Adrenal gland (tissue), 9 donors: ENCODE measurements at regions not wholly inside any gene's neighbourhood (a gene's known extent, or its start where the extent isn't known, plus 50 kb on each side); places are given as distances from the start of the nearest gene placed in this dataset.

ENCODE experiments used
- DNase-seq, 7 donors: peaks; one replicate each; pipeline ENCODE4 v3.0.0-alpha.2; 2019 to 2020
- H3K27ac ChIP-seq, 5 donors: fragments of 200-600 bp; sonication (generic) in 4 of 5; 1 replicate in 3 of 5; 2 replicates in 2 of 5; pipeline versions ENCODE4 v1.5.1 to v1.8.0; 2016 to 2020; ENCODE audit warnings: mild to moderate bottlenecking in 1 of 5
- H3K27me3 ChIP-seq: fragments of 200-600 bp; 2 replicates; pipeline ENCODE4 v1.8.0; 2021
- H3K36me3 ChIP-seq, 2 donors: fragments of 200-600 bp; replicated peaks in 1 of 2; 1 replicate in 1 of 2; 2 replicates in 1 of 2; pipeline versions ENCODE4 v1.5.1 to v1.8.0; 2018 to 2022
- H3K4me1 ChIP-seq, 2 donors: fragments of 200-600 bp; replicated peaks in 1 of 2; 1 replicate in 1 of 2; 2 replicates in 1 of 2; pipeline versions ENCODE4 v1.5.1 to v1.8.0; 2018 to 2021
- H3K4me3 ChIP-seq, 4 donors: fragments of 200-600 bp; sonication (generic) in 3 of 4; one replicate each; pipeline ENCODE4 v1.5.1; 2016 to 2018
- H3K9me3 ChIP-seq, 3 donors: fragments of 200-600 bp; sonication (generic) in 1 of 3; replicated peaks in 1 of 3; 1 replicate in 2 of 3; 2 replicates in 1 of 3; pipeline versions ENCODE4 v1.5.1 to v1.8.0; 2016 to 2021
- CTCF ChIP-seq, 6 experiments: fragments of 450-650 bp in 4 of 6; fragments of 200-600 bp in 2 of 6; sonication (generic) in 1 of 6; IDR thresholded peaks; 1 replicate in 5 of 6; 2 replicates in 1 of 6; pipeline versions ENCODE4 v1.5.1 to v1.8.0; 2016 to 2021; ENCODE audit warnings: antibody characterized with exemption in 6 of 6, mild to moderate bottlenecking in 2 of 6, moderate library complexity in 1 of 6
- POLR2A ChIP-seq, 2 donors: fragments of 450-650 bp; IDR thresholded peaks; one replicate each; pipeline ENCODE4 v1.6.1; 2017; ENCODE audit warnings: antibody characterized with exemption in 2 of 2, mild to moderate bottlenecking in 2 of 2, moderate library complexity in 1 of 2
- WGBS, 4 donors: extraction: QIAGEN DNeasy Blood & Tissue Kit in 2 of 4; methylation state at CpG; one replicate each; pipeline versions ENCODE4 v1.1.5 to v1.1.7; 2013 to 2017; 5-methylcytosine and 5-hydroxymethylcytosine counted together
- intact Hi-C, 2 donors: fragments of 100-400 bp; cut with DNase I; formaldehyde crosslinking; loops; one replicate each; pipeline versions ENCODE4 v1.14.1 to v1.15.0; 2022 to 2023
- donor health status: healthy with polysubstance abuse.
- donor health status: Bipolar disorder and iron deficiency.
- donor health status: DM: yes; HTN: yes; CAD: no.
- donor health status: DM: no; HTN: no; CAD: no.
- donor health status: DM: no; HTN: no; CAD: no.

- TF ChIP-seq POLR2A (IDR thresholded peaks at IDR 0.05) (no peak), CTCF (IDR thresholded peaks at IDR 0.05) (no peak)
- WGBS, 4 donors, result 80 to 91% (median 90%) methylated on average over 6 of the region's 6 CpGs
- Histone ChIP-seq H3K4me1 (no peaks in the 10 kb centered on the region), H3K27me3 (no peaks in the 10 kb centered on the region), H3K4me3 (peak overlapping the region in 1 of 4 donors; percentile 56), H3K27ac (no peak overlapping the region), H3K9me3 (no peaks in the 10 kb centered on the region), H3K36me3 (no peaks in the 10 kb centered on the region)
- intact Hi-C loops, result no loop called here
- DNase-seq, result no peak
Measured at GRCh38 chr1:234675572-234675971, 65.6 kb upstream of the IRF2BP2 start.

GRCh38 chr1:234675006-234675405 is 65.0 kb upstream of the IRF2BP2 start:
- Histone ChIP-seq H3K27ac (no peak overlapping the region), H3K27me3 (no peaks in the 10 kb centered on the region), H3K4me1 (no peaks in the 10 kb centered on the region), H3K4me3 (no peak overlapping the region), H3K9me3 (no peaks in the 10 kb centered on the region), H3K36me3 (no peaks in the 10 kb centered on the region)
- intact Hi-C loops, result no loop called here
- WGBS, 4 donors, result 80 to 94% (median 84%) methylated on average over 4 of the region's 4 CpGs
- TF ChIP-seq CTCF (IDR thresholded peaks at IDR 0.05) (no peak), POLR2A (IDR thresholded peaks at IDR 0.05) (no peak)
- DNase-seq, result no peak

GRCh38 chr1:234674218-234674815 is 64.3 kb upstream of the IRF2BP2 start:
- no peaks in the 10 kb centered on the region for H3K36me3 ChIP-seq
- no peak overlapping the region for H3K4me3 ChIP-seq
- H3K27me3 ChIP-seq, result no peaks in the 10 kb centered on the region
- 83 to 87% (median 84%) methylated on average over 3 to 4 of the region's 4 CpGs for WGBS, 4 donors
- intact Hi-C loops, result no loop called here
- no peaks in the 10 kb centered on the region for H3K9me3 ChIP-seq
- TF ChIP-seq CTCF (IDR thresholded peaks at IDR 0.05), result no peak
- TF ChIP-seq POLR2A (IDR thresholded peaks at IDR 0.05), result no peak
- no peaks in the 10 kb centered on the region for H3K4me1 ChIP-seq
- no peak overlapping the region for H3K27ac ChIP-seq
- DNase-seq, result no peak

- WGBS, 4 donors, result 90 to 95% (median 94%) methylated on average over 12 of the region's 12 CpGs
- Histone ChIP-seq H3K4me3 (no peak overlapping the region), H3K27me3 (no peaks in the 10 kb centered on the region), H3K4me1 (no peaks in the 10 kb centered on the region), H3K9me3 (no peaks in the 10 kb centered on the region), H3K36me3 (no peaks in the 10 kb centered on the region), H3K27ac (no peak overlapping the region)
- TF ChIP-seq POLR2A (IDR thresholded peaks at IDR 0.05) (no peak), CTCF (IDR thresholded peaks at IDR 0.05) (no peak)
- no peak for DNase-seq
- intact Hi-C loops, result no loop called here
Measured at GRCh38 chr1:234672349-234673135, 62.6 kb upstream of the IRF2BP2 start.
